GM20000 (cell line): ENCODE measurements at regions not wholly inside any gene's neighbourhood (a gene's known extent, or its start where the extent isn't known, plus 50 kb on each side); places are given as distances from the start of the nearest gene placed in this dataset.

Source experiments
- DNase-seq: peaks from one replicate; pipeline ENCODE4 v3.0.0; 2012; ENCODE audit warnings: low spot score
- TF ChIP-seq, protein P1 (sequence below): IDR thresholded peaks from 2 replicates; pipeline ENCODE4 v1.5.1; 2012; ENCODE audit warnings: mild to moderate bottlenecking, control low read depth; ENCODE audit errors: extremely low read depth, missing control alignments

DNA sequence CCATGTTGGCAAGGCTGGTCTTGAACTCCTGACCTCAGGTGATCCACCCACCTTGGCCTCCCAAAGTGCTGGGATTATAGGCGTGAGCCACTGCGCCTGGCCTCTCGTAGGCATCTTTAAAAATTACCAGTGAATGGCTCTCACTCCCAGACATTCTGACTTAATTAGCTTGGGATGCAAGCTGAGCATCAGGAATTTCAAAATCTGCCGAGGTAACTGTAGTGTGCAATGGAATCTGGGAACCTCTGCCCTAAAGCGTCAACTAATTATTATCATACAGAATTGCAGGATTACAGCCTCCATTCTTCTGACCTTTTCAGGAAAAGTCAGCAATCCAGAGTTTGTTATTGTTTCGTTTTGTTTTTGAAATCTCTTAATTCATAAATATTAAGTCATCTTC, 213.4 kb upstream of the DMAC1 start:
- TF ChIP-seq, protein P1, sequence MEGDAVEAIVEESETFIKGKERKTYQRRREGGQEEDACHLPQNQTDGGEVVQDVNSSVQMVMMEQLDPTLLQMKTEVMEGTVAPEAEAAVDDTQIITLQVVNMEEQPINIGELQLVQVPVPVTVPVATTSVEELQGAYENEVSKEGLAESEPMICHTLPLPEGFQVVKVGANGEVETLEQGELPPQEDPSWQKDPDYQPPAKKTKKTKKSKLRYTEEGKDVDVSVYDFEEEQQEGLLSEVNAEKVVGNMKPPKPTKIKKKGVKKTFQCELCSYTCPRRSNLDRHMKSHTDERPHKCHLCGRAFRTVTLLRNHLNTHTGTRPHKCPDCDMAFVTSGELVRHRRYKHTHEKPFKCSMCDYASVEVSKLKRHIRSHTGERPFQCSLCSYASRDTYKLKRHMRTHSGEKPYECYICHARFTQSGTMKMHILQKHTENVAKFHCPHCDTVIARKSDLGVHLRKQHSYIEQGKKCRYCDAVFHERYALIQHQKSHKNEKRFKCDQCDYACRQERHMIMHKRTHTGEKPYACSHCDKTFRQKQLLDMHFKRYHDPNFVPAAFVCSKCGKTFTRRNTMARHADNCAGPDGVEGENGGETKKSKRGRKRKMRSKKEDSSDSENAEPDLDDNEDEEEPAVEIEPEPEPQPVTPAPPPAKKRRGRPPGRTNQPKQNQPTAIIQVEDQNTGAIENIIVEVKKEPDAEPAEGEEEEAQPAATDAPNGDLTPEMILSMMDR, result no peak
- no peak for DNase-seq

DNA sequence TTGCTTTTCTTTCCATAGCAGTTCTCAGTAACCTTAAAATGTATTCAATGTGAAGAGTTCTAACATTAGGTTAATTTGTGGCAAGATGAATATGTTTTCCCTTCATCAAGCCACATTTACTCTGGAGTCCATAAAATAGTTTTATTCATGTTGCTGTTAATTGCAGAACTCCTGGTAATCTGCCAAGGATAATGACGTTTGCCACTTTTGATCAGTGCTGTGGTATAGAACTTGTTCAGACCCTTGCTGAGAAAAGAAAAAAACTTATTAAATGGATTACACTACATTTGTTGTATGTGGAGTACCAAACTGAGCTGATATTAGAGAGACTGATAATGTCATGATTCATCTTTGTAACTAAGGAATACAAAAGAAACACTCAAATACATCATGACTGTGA, 212.4 kb upstream of the DMAC1 start:
- no peak for DNase-seq

DNA sequence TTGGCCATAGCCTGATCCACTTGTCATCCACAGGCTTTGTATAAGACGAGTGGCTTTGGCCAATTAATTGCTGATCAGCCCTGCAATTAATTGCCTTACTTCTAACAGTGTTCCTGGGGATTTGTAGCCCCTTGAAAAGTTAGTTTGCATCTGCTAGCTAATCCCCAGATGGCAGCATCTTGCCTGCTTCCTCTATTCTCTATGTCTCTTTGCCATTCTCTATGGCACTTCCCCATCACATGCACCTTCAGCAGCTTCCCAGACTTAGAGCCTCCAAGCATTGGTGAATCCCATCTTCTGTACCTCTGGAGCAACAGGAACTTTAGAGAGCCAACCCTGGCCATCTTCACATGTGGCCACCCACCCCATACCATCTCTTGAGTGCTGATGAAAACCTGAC, 197.0 kb upstream of the DMAC1 start:
- TF ChIP-seq, protein P1, result no peak
- no peak for DNase-seq

More for the DNA sequence above, 212.4 kb upstream of the DMAC1 start:
- TF ChIP-seq, protein P1, result no peak

DNA sequence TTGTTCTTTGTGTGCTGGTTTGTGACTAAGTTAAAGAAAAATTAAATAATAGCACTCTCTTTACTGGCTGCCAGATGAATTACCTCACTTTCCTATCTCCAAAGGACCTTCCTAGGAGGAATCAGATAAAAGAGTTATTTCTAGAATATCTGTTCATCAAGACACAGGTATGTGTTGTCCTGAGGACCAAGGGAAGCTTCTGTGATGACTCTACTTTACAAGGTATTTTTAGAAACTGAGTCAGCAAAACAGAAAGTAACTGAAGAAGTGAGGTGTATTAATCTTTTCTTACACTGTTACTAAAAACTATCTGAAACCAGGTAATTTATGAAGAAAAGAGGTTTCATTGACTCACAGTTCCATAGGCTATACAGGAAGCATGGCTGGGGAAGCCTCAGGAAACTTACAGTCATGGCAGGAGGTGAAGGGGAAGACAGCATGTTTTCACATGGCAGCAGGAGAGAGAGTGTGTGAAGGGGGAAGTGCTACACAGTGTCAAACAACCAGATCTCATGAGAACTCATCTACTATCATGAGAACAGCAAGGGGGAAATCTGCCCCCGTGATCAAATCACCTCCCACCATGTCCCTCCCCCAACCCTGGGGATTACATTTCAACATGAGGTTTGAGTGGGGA, 189.2 kb upstream of the DMAC1 start:
- no peak for DNase-seq
- TF ChIP-seq, protein P1, result no peak

DNA sequence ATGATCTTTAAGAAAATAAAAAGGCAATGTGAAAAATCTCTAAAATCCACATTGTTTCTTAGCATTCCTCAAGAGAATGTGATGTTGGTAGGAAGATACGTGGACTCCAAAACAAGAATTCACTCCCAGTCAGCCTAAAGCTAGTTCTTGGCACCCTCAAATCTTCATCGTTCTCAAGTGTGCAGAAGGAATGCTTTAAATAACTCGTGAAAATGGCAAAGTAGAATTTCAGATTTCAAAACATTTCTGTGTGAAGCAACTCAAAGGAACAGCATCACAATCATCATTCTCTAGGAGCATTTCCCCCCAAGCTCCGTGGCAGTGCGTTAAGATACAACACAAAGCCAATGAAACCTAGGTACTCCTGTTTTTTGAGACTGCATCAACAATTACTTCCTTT, 185.1 kb upstream of the DMAC1 start:
- DNase-seq, result no peak
- TF ChIP-seq, protein P1, result no peak

DNA sequence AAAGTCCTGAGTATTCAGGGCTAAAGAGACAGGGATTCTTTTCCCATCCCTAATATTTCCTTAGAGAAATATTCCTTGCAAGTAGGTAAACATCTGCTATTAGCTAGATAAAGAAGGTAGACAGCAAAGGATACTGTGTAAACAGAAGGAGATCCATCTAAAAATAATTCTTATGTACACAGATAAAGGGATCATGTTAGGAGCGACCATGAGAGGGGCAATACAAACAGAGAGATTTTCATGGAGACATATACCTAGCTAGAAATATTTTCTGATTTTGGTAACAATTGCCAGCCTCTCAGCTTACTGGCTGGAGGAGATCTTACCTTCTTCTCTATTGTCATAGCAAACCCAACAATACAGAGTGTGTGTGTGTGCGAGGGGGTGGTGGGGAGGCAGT, 184.6 kb upstream of the DMAC1 start:
- TF ChIP-seq, protein P1, result no peak
- DNase-seq, result no peak

DNA sequence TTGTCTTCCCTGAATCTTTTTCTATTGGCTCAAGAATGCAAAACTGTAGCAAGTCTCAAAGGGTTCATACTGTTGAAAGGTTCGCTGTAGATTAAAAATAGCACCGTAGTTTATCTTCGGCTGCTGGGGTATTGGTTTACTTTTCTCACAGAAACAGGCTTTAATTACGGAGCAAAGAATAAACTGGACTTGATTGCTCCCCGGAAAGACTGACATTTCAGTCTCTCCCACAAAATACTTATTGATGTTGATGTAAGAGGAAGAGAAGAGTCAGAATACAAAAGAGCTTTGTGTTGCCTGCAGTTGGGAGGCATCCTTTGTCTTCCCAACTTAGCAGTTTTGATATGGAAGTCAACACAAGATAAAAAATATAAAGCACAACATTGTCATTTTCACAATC, 183.9 kb upstream of the DMAC1 start:
- no peak for DNase-seq
- TF ChIP-seq, protein P1, result no peak
